ENCODE measurements at regions not wholly inside any gene's neighbourhood (a gene's known extent, or its start where the extent isn't known, plus 50 kb on each side); places are given as distances from the start of the nearest gene placed in this dataset.
"Not testable (repeated sequence)": the region's sequence is repeated elsewhere in the genome, so short reads cannot be mapped to it uniquely, and the experiment has no call there.

GRCh38 chr10:81207359-81207758 is 667.6 kb upstream of the NRG3 start:
- not testable (repeated sequence) for TF ChIP-seq BACH2 (CRISPR knock-in tag; IDR thresholded peaks at IDR 0.05; ENCODE audit: borderline replicate concordance); GLIS3 (CRISPR knock-in tag; IDR thresholded peaks at IDR 0.05); ARNTL (CRISPR knock-in tag; IDR thresholded peaks at IDR 0.05; ENCODE audit: borderline replicate concordance, low read depth); ZFP30 (CRISPR knock-in tag; IDR thresholded peaks at IDR 0.05); CREB5 (CRISPR knock-in tag; IDR thresholded peaks at IDR 0.05; ENCODE audit: low read depth)
- TF ChIP-seq, protein P1, sequence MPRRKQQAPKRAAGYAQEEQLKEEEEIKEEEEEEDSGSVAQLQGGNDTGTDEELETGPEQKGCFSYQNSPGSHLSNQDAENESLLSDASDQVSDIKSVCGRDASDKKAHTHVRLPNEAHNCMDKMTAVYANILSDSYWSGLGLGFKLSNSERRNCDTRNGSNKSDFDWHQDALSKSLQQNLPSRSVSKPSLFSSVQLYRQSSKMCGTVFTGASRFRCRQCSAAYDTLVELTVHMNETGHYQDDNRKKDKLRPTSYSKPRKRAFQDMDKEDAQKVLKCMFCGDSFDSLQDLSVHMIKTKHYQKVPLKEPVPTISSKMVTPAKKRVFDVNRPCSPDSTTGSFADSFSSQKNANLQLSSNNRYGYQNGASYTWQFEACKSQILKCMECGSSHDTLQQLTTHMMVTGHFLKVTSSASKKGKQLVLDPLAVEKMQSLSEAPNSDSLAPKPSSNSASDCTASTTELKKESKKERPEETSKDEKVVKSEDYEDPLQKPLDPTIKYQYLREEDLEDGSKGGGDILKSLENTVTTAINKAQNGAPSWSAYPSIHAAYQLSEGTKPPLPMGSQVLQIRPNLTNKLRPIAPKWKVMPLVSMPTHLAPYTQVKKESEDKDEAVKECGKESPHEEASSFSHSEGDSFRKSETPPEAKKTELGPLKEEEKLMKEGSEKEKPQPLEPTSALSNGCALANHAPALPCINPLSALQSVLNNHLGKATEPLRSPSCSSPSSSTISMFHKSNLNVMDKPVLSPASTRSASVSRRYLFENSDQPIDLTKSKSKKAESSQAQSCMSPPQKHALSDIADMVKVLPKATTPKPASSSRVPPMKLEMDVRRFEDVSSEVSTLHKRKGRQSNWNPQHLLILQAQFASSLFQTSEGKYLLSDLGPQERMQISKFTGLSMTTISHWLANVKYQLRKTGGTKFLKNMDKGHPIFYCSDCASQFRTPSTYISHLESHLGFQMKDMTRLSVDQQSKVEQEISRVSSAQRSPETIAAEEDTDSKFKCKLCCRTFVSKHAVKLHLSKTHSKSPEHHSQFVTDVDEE (CRISPR knock-in tag; IDR thresholded peaks at IDR 0.05) = not testable (repeated sequence)
